HG03196 (cell line): ENCODE measurements at regions not wholly inside any gene's neighbourhood (a gene's known extent, or its start where the extent isn't known, plus 50 kb on each side); places are given as distances from the start of the nearest gene placed in this dataset.
"Not testable (repeated sequence)": the region's sequence is repeated elsewhere in the genome, so short reads cannot be mapped to it uniquely, and the experiment has no call there.

Experiments used
- ATAC-seq: cut with Tn5 transposase; IDR thresholded peaks from one replicate; pipeline ENCODE4 v1.9.1; 2021; ENCODE audit not compliant: unreplicated experiment

- ATAC-seq: no peak
Observed at GRCh38 chr1:82799261-82799660, 998.5 kb downstream of the ADGRL2 start.

- no peak for ATAC-seq
Observed at GRCh38 chr1:82795508-82796149, 994.9 kb downstream of the ADGRL2 start.

- ATAC-seq: no peak
Observed at GRCh38 chr1:82792151-82792550, 991.4 kb downstream of the ADGRL2 start.

- no peak for ATAC-seq
Observed at GRCh38 chr1:82790556-82790955, 989.8 kb downstream of the ADGRL2 start.

GRCh38 chr1:82788660-82789059 is 987.9 kb downstream of the ADGRL2 start:
- no peak for ATAC-seq

GRCh38 chr1:82788038-82788437 is 987.3 kb downstream of the ADGRL2 start:
- ATAC-seq: no peak

- no peak for ATAC-seq
Observed at GRCh38 chr1:82786883-82787282, 986.1 kb downstream of the ADGRL2 start.

GRCh38 chr1:82785268-82785790 is 984.6 kb downstream of the ADGRL2 start:
- no peak for ATAC-seq

GRCh38 chr1:82783044-82783443 is 982.3 kb downstream of the ADGRL2 start:
- no peak for ATAC-seq

- ATAC-seq: no peak
Observed at GRCh38 chr1:82782599-82782998, 981.9 kb downstream of the ADGRL2 start.

GRCh38 chr1:82778612-82779011 is 977.9 kb downstream of the ADGRL2 start:
- ATAC-seq: no peak

GRCh38 chr1:82777240-82777639 is 976.5 kb downstream of the ADGRL2 start:
- no peak for ATAC-seq

- not testable (repeated sequence) for ATAC-seq
Observed at GRCh38 chr1:82776730-82777129, 976.0 kb downstream of the ADGRL2 start.

GRCh38 chr1:82775406-82776000 is 974.8 kb downstream of the ADGRL2 start:
- ATAC-seq: no peak

GRCh38 chr1:82762829-82763532 is 962.2 kb downstream of the ADGRL2 start:
- peak; percentile 84 for ATAC-seq

GRCh38 chr1:82759035-82759434 is 958.3 kb downstream of the ADGRL2 start:
- ATAC-seq: no peak

- ATAC-seq: no peak
Observed at GRCh38 chr1:82755671-82756070, 954.9 kb downstream of the ADGRL2 start.

GRCh38 chr1:82755191-82755590 is 954.5 kb downstream of the ADGRL2 start:
- ATAC-seq: no peak

GRCh38 chr1:82752046-82752445 is 951.3 kb downstream of the ADGRL2 start:
- no peak for ATAC-seq

GRCh38 chr1:82733645-82734044 is 932.9 kb downstream of the ADGRL2 start:
- ATAC-seq: no peak

GRCh38 chr1:82731216-82731615 is 930.5 kb downstream of the ADGRL2 start:
- ATAC-seq: no peak

- no peak for ATAC-seq
Observed at GRCh38 chr1:82728206-82728605, 927.5 kb downstream of the ADGRL2 start.
